Stomach smooth muscle (tissue), 2 donors: ENCODE measurements at regions not wholly inside any gene's neighbourhood (a gene's known extent, or its start where the extent isn't known, plus 50 kb on each side); places are given as distances from the start of the nearest gene placed in this dataset.
A peak's percentile ranks its signal among the peaks of the same experiment; 100 is the strongest.

ENCODE experiments used
- H3K27ac ChIP-seq: one replicate; pipeline ENCODE4 v1.7.0; 2013; ENCODE audit warnings: mild to moderate bottlenecking, low read length, inconsistent platforms
- H3K27me3 ChIP-seq, 2 donors: one replicate each; pipeline ENCODE4 v1.7.0; 2013; ENCODE audit warnings: low read length in 2 of 2; ENCODE audit not compliant: insufficient read depth in 2 of 2, control insufficient read depth in 1 of 2
- H3K36me3 ChIP-seq, 2 donors: one replicate each; pipeline ENCODE4 v1.7.0; 2013; ENCODE audit warnings: low read length in 2 of 2; ENCODE audit not compliant: control insufficient read depth in 2 of 2, insufficient read depth in 2 of 2
- H3K4me1 ChIP-seq: one replicate; pipeline ENCODE4 v1.7.0; 2013; ENCODE audit warnings: low read length; ENCODE audit not compliant: control insufficient read depth, insufficient read depth
- H3K4me3 ChIP-seq, 2 donors: one replicate each; pipeline ENCODE4 v1.7.0; 2013; ENCODE audit warnings: low read length in 2 of 2
- H3K9ac ChIP-seq, 2 donors: one replicate each; pipeline ENCODE4 v1.7.0; 2013; ENCODE audit warnings: low read length in 2 of 2, mild to moderate bottlenecking in 1 of 2
- H3K9me3 ChIP-seq, 2 donors: one replicate each; pipeline ENCODE4 v1.7.0; 2013; ENCODE audit warnings: low read length in 2 of 2; ENCODE audit not compliant: control insufficient read depth in 2 of 2
- donor health status: healthy.
- donor health status: Pancreatic carcinoma.

DNA sequence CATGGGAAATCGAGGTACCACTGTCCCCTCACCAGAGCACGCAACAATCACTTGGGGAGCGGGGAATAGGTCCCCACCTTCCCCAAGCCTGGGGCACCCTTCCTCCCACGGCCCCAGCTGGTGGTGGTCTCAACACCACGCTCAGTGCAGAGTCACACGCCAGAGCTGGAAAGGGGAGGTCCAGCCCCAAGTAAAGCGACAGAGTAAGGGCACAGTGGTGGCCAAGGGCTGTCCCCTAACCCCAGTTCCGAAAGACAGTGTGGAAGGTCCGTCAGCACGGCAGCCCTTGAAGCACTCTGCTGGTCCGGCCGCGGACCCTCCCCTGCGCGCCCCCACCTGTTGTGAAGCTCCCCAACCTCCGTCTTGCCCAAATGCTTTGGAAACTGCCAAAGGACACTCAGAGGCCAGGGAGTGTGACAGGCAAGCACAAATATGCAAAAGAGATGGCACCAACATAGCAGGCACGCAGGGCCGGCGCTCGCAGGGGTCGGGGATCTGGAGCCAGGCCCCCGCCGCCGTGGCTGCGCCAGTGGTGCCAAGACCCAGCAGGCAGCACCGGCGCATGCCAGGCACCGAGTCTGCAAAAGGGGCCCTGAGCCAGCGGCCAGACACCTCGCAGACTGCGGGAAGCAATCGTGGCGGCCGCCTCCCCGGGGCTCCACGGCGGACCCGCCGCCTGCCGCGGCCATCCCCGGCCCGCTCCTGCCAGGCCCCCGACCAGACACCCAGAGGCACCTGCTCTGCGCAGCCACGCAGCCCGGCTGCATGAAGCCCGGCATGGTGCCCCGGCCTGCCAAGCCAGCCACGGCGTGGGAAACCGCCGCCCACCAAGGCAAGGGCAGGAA is 51.6 kb upstream of the SRRM3 start:
- Histone ChIP-seq H3K9me3 (no peaks in the 10 kb centered on the region), H3K27me3 (peaks cover 0 to 3% of the 10 kb centered on the region in 2 donors), H3K4me1 (peaks cover 4% of the 10 kb centered on the region), H3K4me3 (peak overlapping the region in 1 of 2 donors; percentile 52), H3K9ac (no peak overlapping the region), H3K36me3 (no peaks in the 10 kb centered on the region), H3K27ac (no peak overlapping the region)
